ENCODE measurements at regions not wholly inside any gene's neighbourhood (a gene's known extent, or its start where the extent isn't known, plus 50 kb on each side); places are given as distances from the start of the nearest gene placed in this dataset.

DNA sequence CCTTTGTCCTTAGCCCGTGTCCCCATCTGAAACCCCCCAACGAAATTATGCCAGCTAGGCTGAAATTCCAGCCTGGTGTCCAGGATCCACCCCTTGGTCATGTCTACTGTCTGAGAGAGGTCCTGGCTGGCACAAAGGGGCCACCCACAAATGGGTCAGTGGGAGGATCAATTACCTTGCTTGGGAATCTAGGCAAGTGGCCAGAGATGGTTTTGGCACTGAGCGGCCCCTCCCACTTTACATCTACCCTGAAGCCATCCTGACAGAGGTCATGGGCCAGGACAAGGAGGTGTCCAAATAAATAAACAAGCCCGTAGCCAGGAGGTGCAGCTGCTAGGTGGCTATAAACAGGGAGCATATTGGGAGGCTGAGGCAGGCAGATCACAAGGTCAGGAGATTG, 311.5 kb downstream of the MN1 start:
- Histone ChIP-seq H3K9me3 (replicated peaks in 1 of 3) (no peaks in the 10 kb centered on the region), H3K36me3 (replicated peaks in 1 of 2) (no peaks in the 10 kb centered on the region), H3K27ac (no peak overlapping the region), H3K4me1 (replicated peaks in 1 of 2) (no peaks in the 10 kb centered on the region), H3K4me3 (no peak overlapping the region), H3K27me3 (no peaks in the 10 kb centered on the region)
- 69 to 81% (median 75%) methylated on average over 4 of the region's 4 CpGs for WGBS, 4 donors
- intact Hi-C loops (cut with DNase I) = no loop called here
- no peak for TF ChIP-seq POLR2A (IDR thresholded peaks at IDR 0.05)
- TF ChIP-seq, protein P1, sequence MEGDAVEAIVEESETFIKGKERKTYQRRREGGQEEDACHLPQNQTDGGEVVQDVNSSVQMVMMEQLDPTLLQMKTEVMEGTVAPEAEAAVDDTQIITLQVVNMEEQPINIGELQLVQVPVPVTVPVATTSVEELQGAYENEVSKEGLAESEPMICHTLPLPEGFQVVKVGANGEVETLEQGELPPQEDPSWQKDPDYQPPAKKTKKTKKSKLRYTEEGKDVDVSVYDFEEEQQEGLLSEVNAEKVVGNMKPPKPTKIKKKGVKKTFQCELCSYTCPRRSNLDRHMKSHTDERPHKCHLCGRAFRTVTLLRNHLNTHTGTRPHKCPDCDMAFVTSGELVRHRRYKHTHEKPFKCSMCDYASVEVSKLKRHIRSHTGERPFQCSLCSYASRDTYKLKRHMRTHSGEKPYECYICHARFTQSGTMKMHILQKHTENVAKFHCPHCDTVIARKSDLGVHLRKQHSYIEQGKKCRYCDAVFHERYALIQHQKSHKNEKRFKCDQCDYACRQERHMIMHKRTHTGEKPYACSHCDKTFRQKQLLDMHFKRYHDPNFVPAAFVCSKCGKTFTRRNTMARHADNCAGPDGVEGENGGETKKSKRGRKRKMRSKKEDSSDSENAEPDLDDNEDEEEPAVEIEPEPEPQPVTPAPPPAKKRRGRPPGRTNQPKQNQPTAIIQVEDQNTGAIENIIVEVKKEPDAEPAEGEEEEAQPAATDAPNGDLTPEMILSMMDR (IDR thresholded peaks at IDR 0.05) = no peak
- DNase-seq = no peak

DNA sequence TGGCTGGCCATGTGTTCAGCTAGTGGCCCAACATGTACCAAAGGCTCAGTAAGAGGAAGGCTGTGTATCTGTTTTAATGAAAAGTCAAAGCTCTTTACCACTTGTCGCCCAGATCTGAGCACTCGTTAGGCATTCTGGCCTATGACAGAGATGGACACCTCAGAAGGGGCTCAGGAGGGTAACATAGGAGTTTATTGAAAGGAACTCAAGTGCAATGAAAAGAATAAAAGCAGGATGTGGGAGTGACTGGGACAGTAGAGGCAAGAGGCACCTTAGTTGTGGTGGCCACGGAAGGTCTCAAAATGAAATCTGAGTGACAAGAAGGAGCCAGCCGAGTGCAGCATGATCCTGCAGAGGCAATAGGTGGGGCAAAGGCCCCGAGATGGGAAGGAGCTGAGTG, 309.7 kb downstream of the MN1 start:
- no peaks in the 10 kb centered on the region for H3K27me3 ChIP-seq
- H3K27ac ChIP-seq = no peak overlapping the region
- DNase-seq = no peak
- intact Hi-C loops (cut with DNase I) = no loop called here
- no peaks in the 10 kb centered on the region for H3K9me3 ChIP-seq (replicated peaks in 1 of 3)
- no peaks in the 10 kb centered on the region for H3K4me1 ChIP-seq (replicated peaks in 1 of 2)
- no peak overlapping the region for H3K4me3 ChIP-seq
- 83 to 93% (median 87%) methylated on average over 5 of the region's 5 CpGs for WGBS, 4 donors
- no peak for TF ChIP-seq POLR2A (IDR thresholded peaks at IDR 0.05)
- TF ChIP-seq, protein P1 (IDR thresholded peaks at IDR 0.05) = no peak
- no peaks in the 10 kb centered on the region for H3K36me3 ChIP-seq (replicated peaks in 1 of 2)

DNA sequence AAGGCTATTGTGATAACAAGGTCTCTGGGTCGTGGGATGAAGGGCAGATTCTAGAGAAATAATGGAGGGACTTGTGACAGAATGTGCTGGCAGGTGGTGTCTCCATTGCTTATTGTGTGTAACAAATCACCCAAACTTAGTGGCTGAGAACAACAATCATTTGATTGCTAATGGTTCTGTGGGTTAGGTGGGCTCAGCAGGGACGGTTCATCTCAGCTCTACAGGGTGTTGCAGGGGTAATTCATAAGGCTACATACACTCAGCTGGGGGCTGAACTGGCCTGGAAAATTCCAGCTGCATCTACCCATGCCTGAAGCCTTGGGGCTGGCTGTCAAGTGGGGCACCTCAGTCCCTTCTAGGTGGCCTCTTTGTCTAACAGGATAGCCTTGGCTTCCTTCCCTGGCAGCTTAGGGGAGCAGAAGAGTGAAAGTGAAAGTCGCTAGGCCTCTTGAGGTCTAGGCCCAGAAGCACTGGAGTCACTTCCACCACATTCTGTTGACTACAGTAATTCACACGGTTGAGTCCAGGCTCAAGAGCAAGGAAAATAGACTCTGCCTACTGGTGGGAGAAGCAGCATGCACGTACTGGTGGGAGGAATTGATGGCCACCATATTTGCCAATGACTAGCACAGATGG, 308.9 kb downstream of the MN1 start:
- no peaks in the 10 kb centered on the region for H3K4me1 ChIP-seq (replicated peaks in 1 of 2)
- H3K4me3 ChIP-seq = no peak overlapping the region
- no peaks in the 10 kb centered on the region for H3K9me3 ChIP-seq (replicated peaks in 1 of 3)
- TF ChIP-seq, protein P1 (IDR thresholded peaks at IDR 0.05) = no peak
- 78 to 91% (median 84%) methylated on average over 4 to 5 of the region's 5 CpGs for WGBS, 4 donors
- no peak overlapping the region for H3K27ac ChIP-seq
- H3K36me3 ChIP-seq (replicated peaks in 1 of 2) = no peaks in the 10 kb centered on the region
- intact Hi-C loops (cut with DNase I) = no loop called here
- no peaks in the 10 kb centered on the region for H3K27me3 ChIP-seq
- no peak for DNase-seq

DNA sequence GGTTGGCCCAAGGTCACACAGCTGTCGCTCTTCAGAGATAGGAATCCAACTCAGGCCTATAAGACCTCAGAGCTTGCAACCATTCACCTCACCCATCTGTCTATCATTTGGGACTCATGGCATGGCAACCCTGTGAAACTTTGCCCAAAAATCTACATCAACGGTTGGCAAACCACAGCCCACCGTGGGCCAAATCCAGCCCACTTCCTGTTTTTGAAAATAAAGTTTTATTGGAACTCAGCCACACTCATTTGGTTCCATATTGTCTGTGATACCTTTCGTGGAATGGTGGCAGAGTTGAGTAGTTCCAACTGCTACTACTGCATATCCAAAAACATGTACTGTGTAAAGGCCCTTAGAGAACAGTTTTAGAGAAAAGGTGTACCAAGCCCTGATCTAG, 307.8 kb downstream of the MN1 start:
- Histone ChIP-seq H3K9me3 (replicated peaks in 1 of 3) (no peaks in the 10 kb centered on the region), H3K27me3 (no peaks in the 10 kb centered on the region)

More for the DNA sequence above, 307.8 kb downstream of the MN1 start:
- Histone ChIP-seq H3K36me3 (replicated peaks in 1 of 2) (no peaks in the 10 kb centered on the region), H3K4me1 (replicated peaks in 1 of 2) (no peaks in the 10 kb centered on the region), H3K4me3 (no peak overlapping the region), H3K27ac (no peak overlapping the region)
- intact Hi-C loops (cut with DNase I) = no loop called here
- 72 to 87% (median 76%) methylated on average over 3 to 4 of the region's 4 CpGs for WGBS, 4 donors
- TF ChIP-seq, protein P1 (IDR thresholded peaks at IDR 0.05) = no peak
- TF ChIP-seq POLR2A (IDR thresholded peaks at IDR 0.05) = no peak
- no peak for DNase-seq

All from adrenal gland (tissue), 9 donors.